Transverse colon (tissue), 4 donors: ENCODE measurements at regions not wholly inside any gene's neighbourhood (a gene's known extent, or its start where the extent isn't known, plus 50 kb on each side); places are given as distances from the start of the nearest gene placed in this dataset.

Source experiments
- EP300 ChIP-seq: sonication (generic); formaldehyde crosslinking; IDR thresholded peaks from one replicate; pipeline ENCODE4 v1.6.1; 2017; ENCODE audit warnings: antibody characterized with exemption, low read depth
- POLR2A ChIP-seq: fragments of 450-650 bp; IDR thresholded peaks from one replicate; pipeline ENCODE4 v1.6.1; 2016; ENCODE audit warnings: antibody characterized with exemption, mild to moderate bottlenecking, moderate library complexity
- POLR2AphosphoS5 ChIP-seq, 3 donors: sonication (generic); formaldehyde crosslinking; IDR thresholded peaks; one replicate each; pipeline ENCODE4 v1.6.1; 2016; ENCODE audit warnings: antibody characterized with exemption in 3 of 3
- TF ChIP-seq, protein P1 (sequence below), 5 experiments: fragments of 200-600 bp in 3 of 5; fragments of 450-650 bp in 2 of 5; sonication (generic) in 3 of 5; IDR thresholded peaks; 1 replicate in 2 of 5; 2 replicates in 3 of 5; pipeline ENCODE4 v1.5.1; 2016 to 2017; ENCODE audit warnings: antibody characterized with exemption in 5 of 5, inconsistent platforms in 3 of 5, mild to moderate bottlenecking in 2 of 5, moderate library complexity in 1 of 5

DNA sequence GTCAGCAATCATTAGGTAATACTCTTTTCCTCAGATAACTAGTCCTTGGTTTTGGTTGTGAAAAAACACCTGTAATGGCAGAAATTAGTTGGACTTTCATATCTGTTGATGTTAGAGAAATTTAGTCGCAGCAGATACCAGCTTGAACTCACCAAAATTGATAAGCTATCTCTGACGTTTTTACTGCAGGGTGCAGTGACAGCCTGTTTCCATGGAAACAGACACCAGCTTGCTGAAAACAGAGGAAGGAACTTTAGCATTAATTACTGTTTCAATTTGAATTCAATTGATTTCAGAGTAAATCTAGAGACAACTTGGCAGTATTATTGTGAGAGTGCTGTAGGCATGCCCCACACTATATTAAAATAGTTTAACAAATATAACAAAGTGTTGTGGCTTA lies 246.5 kb downstream of the PPP1R2C start:
- TF ChIP-seq, protein P1, sequence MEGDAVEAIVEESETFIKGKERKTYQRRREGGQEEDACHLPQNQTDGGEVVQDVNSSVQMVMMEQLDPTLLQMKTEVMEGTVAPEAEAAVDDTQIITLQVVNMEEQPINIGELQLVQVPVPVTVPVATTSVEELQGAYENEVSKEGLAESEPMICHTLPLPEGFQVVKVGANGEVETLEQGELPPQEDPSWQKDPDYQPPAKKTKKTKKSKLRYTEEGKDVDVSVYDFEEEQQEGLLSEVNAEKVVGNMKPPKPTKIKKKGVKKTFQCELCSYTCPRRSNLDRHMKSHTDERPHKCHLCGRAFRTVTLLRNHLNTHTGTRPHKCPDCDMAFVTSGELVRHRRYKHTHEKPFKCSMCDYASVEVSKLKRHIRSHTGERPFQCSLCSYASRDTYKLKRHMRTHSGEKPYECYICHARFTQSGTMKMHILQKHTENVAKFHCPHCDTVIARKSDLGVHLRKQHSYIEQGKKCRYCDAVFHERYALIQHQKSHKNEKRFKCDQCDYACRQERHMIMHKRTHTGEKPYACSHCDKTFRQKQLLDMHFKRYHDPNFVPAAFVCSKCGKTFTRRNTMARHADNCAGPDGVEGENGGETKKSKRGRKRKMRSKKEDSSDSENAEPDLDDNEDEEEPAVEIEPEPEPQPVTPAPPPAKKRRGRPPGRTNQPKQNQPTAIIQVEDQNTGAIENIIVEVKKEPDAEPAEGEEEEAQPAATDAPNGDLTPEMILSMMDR (IDR thresholded peaks at IDR 0.05): no peak
- TF ChIP-seq POLR2A (no peak), POLR2AphosphoS5 (IDR thresholded peaks at IDR 0.05) (no peak), EP300 (no peak)
